Peyer's patch (tissue), 4 donors: ENCODE measurements at regions not wholly inside any gene's neighbourhood (a gene's known extent, or its start where the extent isn't known, plus 50 kb on each side); places are given as distances from the start of the nearest gene placed in this dataset.
"Not testable (repeated sequence)": the region's sequence is repeated elsewhere in the genome, so short reads cannot be mapped to it uniquely, and the experiment has no call there.

Experiments
- DNase-seq, 3 donors: peaks; one replicate each; pipeline ENCODE4 v3.0.0-alpha.2; 2017 to 2019
- H3K27ac ChIP-seq, 4 donors: fragments of 200-600 bp; sonication (generic); one replicate each; pipeline ENCODE4 v1.5.1; 2016 to 2019
- H3K27me3 ChIP-seq, 2 donors: fragments of 200-600 bp; sonication (generic); one replicate each; pipeline ENCODE4 v1.5.1; 2019
- H3K36me3 ChIP-seq, 3 donors: fragments of 200-600 bp; sonication (generic); one replicate each; pipeline ENCODE4 v1.5.1; 2016 to 2019
- H3K4me1 ChIP-seq, 4 donors: fragments of 200-600 bp; sonication (generic); one replicate each; pipeline ENCODE4 v1.5.1; 2016 to 2019
- H3K4me3 ChIP-seq, 4 donors: fragments of 200-600 bp; sonication (generic); 1 replicate in 3 of 4; 2 replicates in 1 of 4; pipeline ENCODE4 v1.5.1; 2016 to 2019; ENCODE audit warnings: mild to moderate bottlenecking in 1 of 4
- H3K9me3 ChIP-seq, 4 donors: fragments of 200-600 bp; sonication (generic); one replicate each; pipeline ENCODE4 v1.5.1; 2016 to 2019; ENCODE audit warnings: mild to moderate bottlenecking in 1 of 4
- POLR2A ChIP-seq, 2 donors: fragments of 450-650 bp; IDR thresholded peaks; one replicate each; pipeline ENCODE4 v1.5.1; 2017; ENCODE audit warnings: antibody characterized with exemption in 2 of 2, mild to moderate bottlenecking in 2 of 2, moderate library complexity in 2 of 2
- TF ChIP-seq, protein P1 (sequence below), 6 experiments: fragments of 450-650 bp in 4 of 6; fragments of 200-600 bp in 2 of 6; sonication (generic) in 1 of 6; IDR thresholded peaks; one replicate each; pipeline ENCODE4 v1.5.1; 2017 to 2019; ENCODE audit warnings: antibody characterized with exemption in 6 of 6, mild to moderate bottlenecking in 3 of 6, moderate library complexity in 1 of 6

DNA sequence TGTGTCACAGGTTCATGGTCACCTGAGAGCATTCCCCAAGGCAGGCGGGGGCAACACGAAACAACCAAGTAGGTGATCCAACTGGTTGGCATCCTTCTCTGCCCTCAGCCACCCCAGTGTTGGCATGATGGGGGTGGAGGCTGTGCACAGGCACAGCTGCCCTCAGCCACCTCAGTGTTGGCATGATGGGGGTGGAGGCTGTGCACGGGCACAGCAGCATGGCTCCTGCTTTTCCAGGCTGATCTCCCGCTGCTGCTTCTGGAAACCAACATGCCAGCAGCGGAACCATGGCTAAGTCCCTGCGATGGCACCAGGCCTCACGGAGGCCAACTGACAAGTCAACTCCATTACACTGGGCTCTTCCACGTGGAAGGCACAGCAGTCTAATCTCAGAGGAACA lies 447.8 kb downstream of the PTPRU start:
- no peak overlapping the region for H3K4me3 ChIP-seq
- H3K27ac ChIP-seq: no peak overlapping the region
- no peak for TF ChIP-seq POLR2A (IDR thresholded peaks at IDR 0.05)
- TF ChIP-seq, protein P1, sequence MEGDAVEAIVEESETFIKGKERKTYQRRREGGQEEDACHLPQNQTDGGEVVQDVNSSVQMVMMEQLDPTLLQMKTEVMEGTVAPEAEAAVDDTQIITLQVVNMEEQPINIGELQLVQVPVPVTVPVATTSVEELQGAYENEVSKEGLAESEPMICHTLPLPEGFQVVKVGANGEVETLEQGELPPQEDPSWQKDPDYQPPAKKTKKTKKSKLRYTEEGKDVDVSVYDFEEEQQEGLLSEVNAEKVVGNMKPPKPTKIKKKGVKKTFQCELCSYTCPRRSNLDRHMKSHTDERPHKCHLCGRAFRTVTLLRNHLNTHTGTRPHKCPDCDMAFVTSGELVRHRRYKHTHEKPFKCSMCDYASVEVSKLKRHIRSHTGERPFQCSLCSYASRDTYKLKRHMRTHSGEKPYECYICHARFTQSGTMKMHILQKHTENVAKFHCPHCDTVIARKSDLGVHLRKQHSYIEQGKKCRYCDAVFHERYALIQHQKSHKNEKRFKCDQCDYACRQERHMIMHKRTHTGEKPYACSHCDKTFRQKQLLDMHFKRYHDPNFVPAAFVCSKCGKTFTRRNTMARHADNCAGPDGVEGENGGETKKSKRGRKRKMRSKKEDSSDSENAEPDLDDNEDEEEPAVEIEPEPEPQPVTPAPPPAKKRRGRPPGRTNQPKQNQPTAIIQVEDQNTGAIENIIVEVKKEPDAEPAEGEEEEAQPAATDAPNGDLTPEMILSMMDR (IDR thresholded peaks at IDR 0.05): no peak
- H3K27me3 ChIP-seq: no peaks in the 10 kb centered on the region
- H3K9me3 ChIP-seq: no peaks in the 10 kb centered on the region
- peak in 1 of 3 donors; percentile 25 for DNase-seq
- H3K4me1 ChIP-seq: no peaks in the 10 kb centered on the region
- H3K36me3 ChIP-seq: no peaks in the 10 kb centered on the region

DNA sequence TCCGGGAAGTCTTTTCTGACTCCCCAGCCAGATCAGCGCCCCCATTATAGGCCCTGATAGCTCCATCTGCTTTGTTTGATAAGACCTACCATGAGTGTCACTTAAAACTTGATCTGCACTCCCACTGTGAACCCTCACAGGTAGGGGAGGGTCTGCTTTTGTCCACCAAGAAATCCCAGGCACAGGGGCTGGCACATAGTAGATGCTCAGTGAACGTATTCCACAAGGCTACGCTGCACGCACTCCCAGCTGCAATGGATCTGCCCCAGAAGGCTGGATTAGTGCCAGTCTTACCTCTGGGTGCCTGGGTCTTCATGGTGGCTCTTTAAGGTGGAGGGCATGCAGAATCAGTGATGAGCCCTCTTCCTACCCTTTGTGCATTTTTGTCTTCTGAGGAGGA lies 447.1 kb downstream of the PTPRU start:
- peak in 1 of 3 donors; percentile 13 for DNase-seq
- Histone ChIP-seq H3K4me3 (no peak overlapping the region), H3K27ac (no peak overlapping the region), H3K27me3 (no peaks in the 10 kb centered on the region), H3K9me3 (no peaks in the 10 kb centered on the region), H3K36me3 (no peaks in the 10 kb centered on the region), H3K4me1 (no peaks in the 10 kb centered on the region)
- TF ChIP-seq POLR2A (IDR thresholded peaks at IDR 0.05): no peak
- TF ChIP-seq, protein P1 (IDR thresholded peaks at IDR 0.05): no peak

DNA sequence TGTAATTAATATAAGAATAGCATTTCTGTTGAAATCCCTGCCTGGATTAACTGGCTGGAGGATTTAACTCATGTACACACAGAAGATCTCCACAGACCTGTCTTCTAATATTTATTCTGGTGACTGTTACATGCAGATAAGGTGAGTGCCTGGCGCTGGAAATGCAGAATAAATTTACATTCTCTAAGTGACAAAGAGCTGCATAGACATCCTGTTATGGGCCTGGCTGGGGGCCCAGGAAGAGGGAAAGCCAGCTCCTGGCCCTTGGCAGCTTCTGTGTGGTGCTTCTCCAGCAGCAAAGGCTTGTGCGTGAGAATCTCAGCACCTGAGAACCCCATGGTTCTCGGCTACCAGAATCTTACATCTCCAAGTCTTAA lies 446.6 kb downstream of the PTPRU start:
- H3K27ac ChIP-seq: no peak overlapping the region
- no peak for DNase-seq
- H3K4me1 ChIP-seq: no peaks in the 10 kb centered on the region
- no peak overlapping the region for H3K4me3 ChIP-seq
- no peaks in the 10 kb centered on the region for H3K9me3 ChIP-seq
- H3K27me3 ChIP-seq: no peaks in the 10 kb centered on the region
- no peaks in the 10 kb centered on the region for H3K36me3 ChIP-seq
- no peak for TF ChIP-seq POLR2A (IDR thresholded peaks at IDR 0.05)
- TF ChIP-seq, protein P1 (IDR thresholded peaks at IDR 0.05): no peak

DNA sequence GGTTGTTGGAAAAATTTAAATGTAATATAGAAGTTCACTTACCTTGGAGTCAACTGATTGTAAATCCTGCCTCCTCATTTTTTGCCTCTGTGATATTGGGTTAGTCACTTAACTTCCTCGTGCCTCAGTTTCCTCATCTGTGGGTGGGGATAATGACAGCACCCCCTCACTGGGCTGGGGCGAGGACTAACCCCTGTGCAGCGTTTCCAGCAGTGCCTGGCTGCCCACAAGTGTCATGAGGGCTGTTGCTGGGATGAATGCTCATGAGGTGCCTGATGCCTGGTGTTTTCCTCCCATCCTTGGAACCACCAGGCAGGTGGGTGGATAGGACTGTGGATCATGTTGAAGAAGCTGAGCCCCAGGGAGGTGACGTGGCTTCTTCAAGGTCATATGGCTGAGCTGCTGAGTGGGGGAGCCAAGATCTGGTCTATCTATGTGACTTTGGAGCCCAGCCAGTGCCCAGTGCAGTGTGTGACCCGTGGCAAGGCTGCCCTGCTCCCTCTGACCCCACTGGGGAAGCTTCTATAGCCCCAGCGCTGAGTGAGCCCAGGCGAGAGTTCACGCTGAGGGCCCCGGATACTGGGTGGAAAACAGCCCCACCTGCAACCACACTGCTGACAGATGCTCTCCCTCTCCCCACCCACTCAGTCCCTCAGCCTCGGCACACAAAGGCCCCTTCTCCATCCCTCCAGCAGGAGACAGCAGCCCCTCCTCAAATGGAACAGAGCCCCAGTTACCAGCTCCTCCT lies 446.0 kb downstream of the PTPRU start:
- TF ChIP-seq POLR2A (IDR thresholded peaks at IDR 0.05): no peak
- TF ChIP-seq, protein P1 (IDR thresholded peaks at IDR 0.05): no peak
- Histone ChIP-seq H3K4me1 (no peaks in the 10 kb centered on the region), H3K27me3 (no peaks in the 10 kb centered on the region), H3K36me3 (no peaks in the 10 kb centered on the region), H3K4me3 (no peak overlapping the region), H3K9me3 (no peaks in the 10 kb centered on the region), H3K27ac (no peak overlapping the region)
- peak in 1 of 3 donors; percentile 22 for DNase-seq

DNA sequence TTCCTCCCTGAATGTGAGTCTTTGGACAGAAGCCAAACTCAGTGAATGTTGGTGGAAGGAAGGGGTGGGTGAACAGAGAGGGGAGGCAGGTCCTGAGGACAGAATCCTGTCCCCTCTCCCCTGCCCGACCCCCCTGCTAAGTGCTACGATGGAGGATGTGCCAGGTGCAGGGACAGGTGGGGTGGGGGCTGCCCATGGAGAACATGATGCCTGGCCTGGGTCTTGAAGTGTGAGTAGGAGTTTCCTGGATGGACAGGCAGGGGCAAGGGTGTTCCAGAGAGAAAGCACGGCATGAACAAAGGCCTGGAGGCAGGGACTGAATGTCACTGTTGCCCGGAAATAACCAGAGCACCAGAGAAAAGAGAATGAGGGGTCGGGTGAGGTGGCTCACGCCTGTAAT lies 445.1 kb downstream of the PTPRU start:
- not testable (repeated sequence) for H3K36me3 ChIP-seq, H3K4me3 ChIP-seq, H3K27me3 ChIP-seq, H3K9me3 ChIP-seq, H3K4me1 ChIP-seq, H3K27ac ChIP-seq
- DNase-seq: peak in 1 of 3 donors; percentile 8

DNA sequence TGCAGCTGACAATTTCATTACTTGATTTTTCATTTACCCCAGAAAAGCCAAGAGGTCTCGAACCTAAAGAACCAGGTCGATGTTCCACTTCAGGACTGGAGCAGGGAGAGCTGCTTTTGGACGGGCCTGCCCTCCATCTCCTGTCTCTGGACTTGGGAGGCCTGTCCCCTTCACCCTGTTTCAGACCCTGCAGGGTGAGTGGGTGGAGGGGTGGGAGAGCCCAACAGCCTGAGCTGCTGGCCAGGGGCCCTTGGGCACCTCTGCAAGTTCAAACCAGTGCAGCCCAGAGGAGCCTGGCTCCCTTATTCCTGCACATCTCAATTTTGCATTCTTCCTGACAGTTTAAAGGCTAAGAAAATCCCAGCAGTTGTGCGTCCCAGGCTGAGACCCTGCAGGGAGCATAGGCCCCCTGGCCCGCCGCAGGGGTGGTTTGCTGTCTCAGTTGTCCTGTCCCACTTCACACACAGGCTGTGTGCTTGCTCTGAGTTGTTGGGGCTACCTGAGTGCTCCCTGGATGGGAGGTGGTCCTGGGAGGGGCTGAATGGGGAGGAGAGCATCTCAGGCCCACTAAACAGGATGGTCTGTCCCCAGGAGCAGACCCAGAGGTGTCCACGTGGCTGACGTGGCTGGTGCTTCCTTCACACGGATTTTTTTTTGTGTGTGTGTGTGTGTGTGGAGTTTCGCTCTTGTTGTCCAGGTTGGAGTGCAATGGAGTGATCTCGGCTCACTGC lies 443.7 kb downstream of the PTPRU start:
- Histone ChIP-seq H3K27me3 (no peaks in the 10 kb centered on the region), H3K27ac (no peak overlapping the region), H3K4me1 (no peaks in the 10 kb centered on the region), H3K36me3 (no peaks in the 10 kb centered on the region), H3K4me3 (no peak overlapping the region), H3K9me3 (no peaks in the 10 kb centered on the region)
- peak in 1 of 3 donors; percentile 1 for DNase-seq
- TF ChIP-seq POLR2A (IDR thresholded peaks at IDR 0.05): no peak
- TF ChIP-seq, protein P1 (IDR thresholded peaks at IDR 0.05): no peak
